ENCODE measurements at regions not wholly inside any gene's neighbourhood (a gene's known extent, or its start where the extent isn't known, plus 50 kb on each side); places are given as distances from the start of the nearest gene placed in this dataset.
"Not testable (repeated sequence)": the region's sequence is repeated elsewhere in the genome, so short reads cannot be mapped to it uniquely, and the experiment has no call there.

GRCh38 chr13:33651766-33652165, 166.2 kb upstream of the RFC3 start:
- TF ChIP-seq YY1 (IDR thresholded peaks at IDR 0.05; ENCODE audit: insufficient read depth, insufficient read length) = no peak
- TF ChIP-seq SUZ12 (IDR thresholded peaks at IDR 0.05; ENCODE audit: extremely low read depth, insufficient read depth, insufficient read length) = no peak
- no peak for TF ChIP-seq ZNF274 (IDR thresholded peaks at IDR 0.05; ENCODE audit: low read depth, low read length)
- Histone ChIP-seq H3K9ac (ENCODE audit: insufficient read length, low read depth) (no peak overlapping the region), H3K9me3 (ENCODE audit: insufficient read depth, low read length) (no peaks in the 10 kb centered on the region), H3K27me3 (ENCODE audit: insufficient read depth, insufficient read length) (no peaks in the 10 kb centered on the region), H3K4me1 (ENCODE audit: insufficient read depth, insufficient read length) (no peaks in the 10 kb centered on the region), H3K36me3 (ENCODE audit: insufficient read depth, insufficient read length, low read length) (no peaks in the 10 kb centered on the region), H3K4me3 (ENCODE audit: insufficient read length, low read depth) (no peak overlapping the region)
- no peak for DNase-seq (ENCODE audit: low read depth, low spot score)

GRCh38 chr13:33657274-33657673, 160.7 kb upstream of the RFC3 start:
- no peak for TF ChIP-seq ZNF274 (IDR thresholded peaks at IDR 0.05; ENCODE audit: low read depth, low read length)
- TF ChIP-seq YY1 (IDR thresholded peaks at IDR 0.05; ENCODE audit: insufficient read depth, insufficient read length) = no peak
- TF ChIP-seq SUZ12 (IDR thresholded peaks at IDR 0.05; ENCODE audit: extremely low read depth, insufficient read depth, insufficient read length) = no peak
- DNase-seq (ENCODE audit: low read depth, low spot score) = no peak

GRCh38 chr13:33659466-33659865, 158.5 kb upstream of the RFC3 start:
- H3K9ac ChIP-seq (ENCODE audit: insufficient read length, low read depth) = no peak overlapping the region
- no peaks in the 10 kb centered on the region for H3K36me3 ChIP-seq (ENCODE audit: insufficient read depth, insufficient read length, low read length)
- DNase-seq (ENCODE audit: low read depth, low spot score) = no peak
- no peaks in the 10 kb centered on the region for H3K9me3 ChIP-seq (ENCODE audit: insufficient read depth, low read length)
- H3K4me1 ChIP-seq (ENCODE audit: insufficient read depth, insufficient read length) = no peaks in the 10 kb centered on the region
- H3K27me3 ChIP-seq (ENCODE audit: insufficient read depth, insufficient read length) = no peaks in the 10 kb centered on the region
- no peak for TF ChIP-seq SUZ12 (IDR thresholded peaks at IDR 0.05; ENCODE audit: extremely low read depth, insufficient read depth, insufficient read length)
- TF ChIP-seq YY1 (IDR thresholded peaks at IDR 0.05; ENCODE audit: insufficient read depth, insufficient read length) = no peak
- no peak for TF ChIP-seq ZNF274 (IDR thresholded peaks at IDR 0.05; ENCODE audit: low read depth, low read length)
- no peak overlapping the region for H3K4me3 ChIP-seq (ENCODE audit: insufficient read length, low read depth)

More at GRCh38 chr13:33657274-33657673, 160.7 kb upstream of the RFC3 start:
- no peak overlapping the region for H3K9ac ChIP-seq (ENCODE audit: insufficient read length, low read depth)
- no peak overlapping the region for H3K4me3 ChIP-seq (ENCODE audit: insufficient read length, low read depth)
- H3K4me1 ChIP-seq (ENCODE audit: insufficient read depth, insufficient read length) = no peaks in the 10 kb centered on the region
- H3K36me3 ChIP-seq (ENCODE audit: insufficient read depth, insufficient read length, low read length) = no peaks in the 10 kb centered on the region
- no peaks in the 10 kb centered on the region for H3K9me3 ChIP-seq (ENCODE audit: insufficient read depth, low read length)
- H3K27me3 ChIP-seq (ENCODE audit: insufficient read depth, insufficient read length) = no peaks in the 10 kb centered on the region

- Histone ChIP-seq H3K36me3 (ENCODE audit: insufficient read depth, insufficient read length, low read length) (no peaks in the 10 kb centered on the region), H3K4me3 (ENCODE audit: insufficient read length, low read depth) (no peak overlapping the region), H3K9ac (ENCODE audit: insufficient read length, low read depth) (no peak overlapping the region), H3K4me1 (ENCODE audit: insufficient read depth, insufficient read length) (no peaks in the 10 kb centered on the region), H3K9me3 (ENCODE audit: insufficient read depth, low read length) (no peaks in the 10 kb centered on the region), H3K27me3 (ENCODE audit: insufficient read depth, insufficient read length) (no peaks in the 10 kb centered on the region)
- no peak for DNase-seq (ENCODE audit: low read depth, low spot score)
- no peak for TF ChIP-seq ZNF274 (IDR thresholded peaks at IDR 0.05; ENCODE audit: low read depth, low read length)
- TF ChIP-seq SUZ12 (IDR thresholded peaks at IDR 0.05; ENCODE audit: extremely low read depth, insufficient read depth, insufficient read length) = no peak
- TF ChIP-seq YY1 (IDR thresholded peaks at IDR 0.05; ENCODE audit: insufficient read depth, insufficient read length) = no peak
Observed at GRCh38 chr13:33659894-33660293, 158.1 kb upstream of the RFC3 start.

- no peak for DNase-seq (ENCODE audit: low read depth, low spot score)
- no peaks in the 10 kb centered on the region for H3K27me3 ChIP-seq (ENCODE audit: insufficient read depth, insufficient read length)
- no peaks in the 10 kb centered on the region for H3K36me3 ChIP-seq (ENCODE audit: insufficient read depth, insufficient read length, low read length)
- no peak overlapping the region for H3K4me3 ChIP-seq (ENCODE audit: insufficient read length, low read depth)
- TF ChIP-seq ZNF274 (IDR thresholded peaks at IDR 0.05; ENCODE audit: low read depth, low read length) (no peak), YY1 (IDR thresholded peaks at IDR 0.05; ENCODE audit: insufficient read depth, insufficient read length) (no peak), SUZ12 (IDR thresholded peaks at IDR 0.05; ENCODE audit: extremely low read depth, insufficient read depth, insufficient read length) (no peak)
- no peaks in the 10 kb centered on the region for H3K9me3 ChIP-seq (ENCODE audit: insufficient read depth, low read length)
- no peak overlapping the region for H3K9ac ChIP-seq (ENCODE audit: insufficient read length, low read depth)
- H3K4me1 ChIP-seq (ENCODE audit: insufficient read depth, insufficient read length) = no peaks in the 10 kb centered on the region
Observed at GRCh38 chr13:33662392-33662791, 155.6 kb upstream of the RFC3 start.

GRCh38 chr13:33665626-33666175, 152.2 kb upstream of the RFC3 start:
- H3K9ac ChIP-seq (ENCODE audit: insufficient read length, low read depth) = no peak overlapping the region
- H3K36me3 ChIP-seq (ENCODE audit: insufficient read depth, insufficient read length, low read length) = no peaks in the 10 kb centered on the region
- no peak overlapping the region for H3K4me3 ChIP-seq (ENCODE audit: insufficient read length, low read depth)
- H3K4me1 ChIP-seq (ENCODE audit: insufficient read depth, insufficient read length) = no peaks in the 10 kb centered on the region
- no peaks in the 10 kb centered on the region for H3K27me3 ChIP-seq (ENCODE audit: insufficient read depth, insufficient read length)
- DNase-seq (ENCODE audit: low read depth, low spot score) = no peak
- TF ChIP-seq SUZ12 (IDR thresholded peaks at IDR 0.05; ENCODE audit: extremely low read depth, insufficient read depth, insufficient read length) (no peak), ZNF274 (IDR thresholded peaks at IDR 0.05; ENCODE audit: low read depth, low read length) (no peak), YY1 (IDR thresholded peaks at IDR 0.05; ENCODE audit: insufficient read depth, insufficient read length) (no peak)
- no peaks in the 10 kb centered on the region for H3K9me3 ChIP-seq (ENCODE audit: insufficient read depth, low read length)

- no peaks in the 10 kb centered on the region for H3K9me3 ChIP-seq (ENCODE audit: insufficient read depth, low read length)
- H3K36me3 ChIP-seq (ENCODE audit: insufficient read depth, insufficient read length, low read length) = no peaks in the 10 kb centered on the region
- TF ChIP-seq YY1 (IDR thresholded peaks at IDR 0.05; ENCODE audit: insufficient read depth, insufficient read length) (no peak), SUZ12 (IDR thresholded peaks at IDR 0.05; ENCODE audit: extremely low read depth, insufficient read depth, insufficient read length) (no peak), ZNF274 (IDR thresholded peaks at IDR 0.05; ENCODE audit: low read depth, low read length) (no peak)
- no peaks in the 10 kb centered on the region for H3K27me3 ChIP-seq (ENCODE audit: insufficient read depth, insufficient read length)
- no peaks in the 10 kb centered on the region for H3K4me1 ChIP-seq (ENCODE audit: insufficient read depth, insufficient read length)
- no peak for DNase-seq (ENCODE audit: low read depth, low spot score)
- no peak overlapping the region for H3K4me3 ChIP-seq (ENCODE audit: insufficient read length, low read depth)
- no peak overlapping the region for H3K9ac ChIP-seq (ENCODE audit: insufficient read length, low read depth)
Observed at GRCh38 chr13:33671560-33671959, 146.4 kb upstream of the RFC3 start.

GRCh38 chr13:33672022-33672421, 145.9 kb upstream of the RFC3 start:
- not testable (repeated sequence) for H3K9me3 ChIP-seq (ENCODE audit: insufficient read depth, low read length); H3K36me3 ChIP-seq (ENCODE audit: insufficient read depth, insufficient read length, low read length); H3K4me1 ChIP-seq (ENCODE audit: insufficient read depth, insufficient read length); H3K9ac ChIP-seq (ENCODE audit: insufficient read length, low read depth); DNase-seq (ENCODE audit: low read depth, low spot score); H3K4me3 ChIP-seq (ENCODE audit: insufficient read length, low read depth); H3K27me3 ChIP-seq (ENCODE audit: insufficient read depth, insufficient read length)

All from NT2/D1 (cell line).